Midbrain (tissue), 1 donor: ENCODE measurements at regions not wholly inside any gene's neighbourhood (a gene's known extent, or its start where the extent isn't known, plus 50 kb on each side); places are given as distances from the start of the nearest gene placed in this dataset.
"Not testable (repeated sequence)": the region's sequence is repeated elsewhere in the genome, so short reads cannot be mapped to it uniquely, and the experiment has no call there.

Experiments used
- DNase-seq: peaks from one replicate; lab custom pipeline; 2025; lab: John Stamatoyannopoulos, UW

DNA sequence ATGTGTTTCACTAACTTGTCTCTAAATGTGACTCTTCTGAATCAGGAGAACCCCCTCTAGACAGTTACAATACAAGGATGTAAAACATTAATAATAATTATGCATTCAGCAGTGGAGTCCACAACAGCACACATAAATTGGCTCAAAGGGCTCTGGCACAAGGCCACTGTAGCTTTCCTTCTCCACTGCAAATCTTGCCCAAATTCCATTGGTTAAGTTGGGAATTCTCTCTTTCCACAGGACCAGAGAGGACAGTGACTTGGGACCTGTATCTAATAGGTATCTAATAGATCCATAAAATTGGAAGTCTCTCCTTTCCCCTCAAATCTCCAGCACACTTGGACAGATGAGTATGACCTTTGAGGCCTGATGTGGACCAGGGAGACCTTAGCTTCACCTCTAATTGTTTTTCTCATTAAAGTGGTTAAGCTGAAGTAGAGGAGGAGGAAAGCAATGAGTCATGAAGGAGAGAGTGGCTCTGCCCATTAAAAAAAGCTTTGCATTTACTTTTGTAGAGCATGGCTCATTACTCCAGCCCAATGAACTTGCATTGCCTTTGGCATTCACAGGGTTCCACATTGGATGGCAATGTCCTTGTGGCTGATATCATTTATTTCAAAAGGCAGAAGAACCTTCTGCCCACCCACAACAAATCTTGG lies 72.3 kb upstream of the SH3RF1 start:
- DNase-seq = no peak

DNA sequence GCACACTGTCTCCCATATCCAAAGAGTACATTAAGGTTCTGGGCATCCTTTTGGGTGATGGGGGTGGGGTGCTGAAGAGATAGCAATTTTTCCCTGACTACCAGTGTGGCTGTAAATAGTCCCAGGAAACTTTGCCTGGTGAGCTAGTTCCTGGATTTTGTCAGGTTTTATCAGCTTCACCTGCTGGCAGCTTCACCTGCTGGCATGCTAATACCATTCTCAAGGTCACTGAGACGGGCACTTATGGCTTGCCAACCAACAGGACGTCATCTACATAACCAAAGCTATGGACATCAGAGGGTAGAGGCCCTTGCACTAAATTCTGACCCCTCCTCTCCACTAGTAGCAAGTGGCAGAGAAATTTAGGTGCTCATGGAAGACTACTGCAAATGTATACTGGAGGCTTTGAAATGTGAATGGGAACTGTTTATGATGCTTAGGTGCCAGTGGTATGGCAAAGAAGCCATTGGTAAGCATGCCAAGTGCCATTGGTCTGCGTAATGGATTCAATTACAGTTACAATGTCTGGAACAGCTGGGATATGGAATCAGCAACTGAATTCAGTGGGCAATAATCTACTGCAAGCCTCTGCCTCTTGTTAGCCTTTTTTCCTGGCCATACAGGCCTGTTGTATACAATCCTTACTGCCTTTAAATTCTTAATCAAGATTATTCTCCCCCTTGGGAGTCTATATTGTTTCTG lies 71.6 kb upstream of the SH3RF1 start:
- no peak for DNase-seq

GRCh38 chr4:169341490-169341889 lies 70.7 kb upstream of the SH3RF1 start:
- DNase-seq = no peak

DNA sequence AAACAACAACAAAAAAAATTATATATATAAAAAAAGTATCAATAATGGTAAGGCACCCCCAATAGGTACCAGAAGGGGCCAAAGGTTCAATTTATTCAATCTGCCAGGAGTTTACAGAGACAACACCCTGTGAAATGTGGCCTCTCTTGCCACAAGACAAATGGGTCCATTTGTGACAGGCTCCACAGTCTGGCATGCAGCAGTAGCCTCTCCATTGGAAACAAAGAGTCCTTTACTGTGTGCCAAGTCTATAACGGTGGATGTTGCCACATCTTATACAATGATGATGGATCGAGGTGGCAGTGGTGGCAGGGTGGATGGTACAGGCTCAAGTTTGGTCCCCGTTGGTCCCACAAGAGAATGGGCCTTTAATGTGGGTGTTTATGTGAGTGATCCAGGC lies 70.1 kb upstream of the SH3RF1 start:
- DNase-seq = peak; percentile 46

DNA sequence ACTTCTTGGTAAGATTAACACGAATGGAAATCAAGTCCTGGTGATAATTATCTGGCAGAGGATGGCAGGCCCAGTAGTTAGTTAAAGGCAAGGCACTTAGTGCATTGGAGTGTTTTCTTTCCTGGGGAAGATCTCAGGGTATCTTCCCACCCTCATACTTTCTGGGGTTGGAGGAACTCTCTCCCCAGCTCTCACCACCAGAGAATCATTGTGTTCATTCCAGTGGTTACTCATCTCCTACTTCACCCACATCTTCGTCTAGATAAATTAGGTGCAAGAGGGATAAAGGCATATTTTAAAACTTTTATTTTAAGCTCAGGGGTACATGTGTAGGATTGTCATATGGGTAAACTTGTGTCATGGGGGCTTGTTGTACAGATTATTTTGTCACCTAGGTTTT lies 67.5 kb upstream of the SH3RF1 start:
- DNase-seq = no peak

- DNase-seq = no peak
These were observed 66.8 kb upstream of the SH3RF1 start for GRCh38 chr4:169337510-169337909.

DNA sequence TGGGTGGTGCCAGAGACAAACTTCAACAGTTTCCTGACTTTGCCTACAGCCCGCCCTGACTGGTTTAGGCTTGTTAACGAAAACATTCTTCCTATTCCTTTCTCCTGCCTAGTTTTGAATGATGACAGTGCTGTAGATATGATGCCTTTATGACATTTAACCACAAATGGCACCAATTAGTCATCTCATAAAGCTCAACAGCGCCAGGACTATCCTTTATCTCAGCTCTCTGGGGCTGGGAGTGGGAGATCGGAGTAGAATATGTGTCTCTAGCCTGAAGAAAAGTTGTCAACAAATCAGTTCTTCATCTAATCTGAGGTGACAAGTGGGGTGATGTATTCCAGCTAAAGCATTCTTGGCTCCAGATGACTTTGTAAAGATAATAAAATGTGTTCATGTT lies 64.6 kb upstream of the SH3RF1 start:
- no peak for DNase-seq

GRCh38 chr4:169334335-169334734 lies 63.6 kb upstream of the SH3RF1 start:
- DNase-seq = no peak

DNA sequence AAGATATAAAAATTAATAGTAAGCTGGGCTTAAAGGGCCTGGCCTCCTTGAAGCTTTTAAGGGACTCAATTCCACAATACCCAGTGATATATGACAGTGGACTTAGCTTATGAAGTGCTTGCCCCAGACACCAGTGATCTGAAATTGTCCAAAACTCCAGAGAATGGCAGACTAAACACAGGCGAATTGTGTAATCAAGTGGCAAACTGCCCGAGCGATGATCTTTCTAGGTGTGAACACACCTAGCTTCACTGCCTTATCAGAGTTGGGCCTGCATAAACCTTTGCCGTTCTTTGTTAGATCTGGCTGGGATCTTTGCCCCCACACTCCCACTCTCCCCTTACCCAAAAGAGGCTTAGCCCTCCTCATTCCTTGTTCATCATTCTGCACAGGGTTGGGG lies 62.5 kb upstream of the SH3RF1 start:
- DNase-seq = no peak

- DNase-seq = no peak
These were observed 61.8 kb upstream of the SH3RF1 start for GRCh38 chr4:169332583-169332982.

DNA sequence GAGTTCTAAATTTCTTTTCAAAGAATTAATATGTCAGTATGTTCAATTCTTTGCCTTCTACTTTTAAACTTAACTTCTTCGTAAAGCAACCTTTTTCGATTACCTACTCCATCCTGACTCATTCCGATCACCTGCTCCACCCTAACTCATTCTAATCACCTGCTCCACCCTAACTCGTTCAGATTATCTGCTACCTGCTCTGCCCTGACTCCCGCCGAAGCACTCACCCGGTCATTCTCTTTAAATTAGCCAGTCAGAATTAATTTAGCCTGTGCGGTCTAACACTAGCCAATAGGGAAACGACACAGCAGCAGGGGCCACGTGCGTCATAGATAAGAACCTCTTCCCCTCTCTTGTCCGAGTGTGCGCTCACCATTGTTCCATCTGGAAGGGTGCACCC lies 60.1 kb upstream of the SH3RF1 start:
- no peak for DNase-seq

DNA sequence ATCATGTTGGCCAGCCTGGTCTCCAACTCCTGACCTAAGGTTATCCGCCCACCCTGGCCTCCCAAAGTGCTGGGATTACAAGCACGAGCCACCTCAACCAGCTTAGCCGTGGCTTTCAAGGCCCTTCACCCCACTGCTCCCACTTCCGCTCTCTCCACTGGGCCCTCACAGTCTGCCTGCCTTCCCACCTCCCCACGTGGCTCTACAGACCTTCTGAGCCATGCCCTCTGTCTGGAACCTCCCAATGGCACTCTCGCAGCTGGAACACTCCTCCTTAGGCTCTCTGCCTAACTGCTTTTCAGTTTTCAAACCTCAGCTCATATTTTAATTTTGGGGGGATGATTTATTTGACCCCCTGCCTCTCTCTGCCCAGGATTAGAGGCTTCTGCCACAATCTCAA lies 59.3 kb upstream of the SH3RF1 start:
- DNase-seq = no peak

DNA sequence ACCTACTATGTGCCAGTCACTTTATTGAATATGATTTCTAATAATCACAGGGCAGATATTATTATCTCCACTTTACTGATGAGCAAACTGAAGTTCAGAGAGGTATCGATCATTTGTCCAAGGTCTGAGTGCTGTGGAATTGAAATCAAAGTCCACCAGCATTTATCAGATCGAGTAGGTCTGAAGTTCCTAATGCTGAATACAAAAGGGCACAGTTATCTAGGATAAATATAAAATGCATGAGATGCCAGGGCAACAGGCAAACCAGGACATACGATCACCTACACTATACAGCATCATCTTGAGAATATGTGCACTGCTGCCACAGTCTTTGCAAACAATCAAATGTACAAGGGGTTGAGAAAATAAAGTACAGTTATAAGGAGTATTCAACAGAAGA lies 57.2 kb upstream of the SH3RF1 start:
- no peak for DNase-seq

DNA sequence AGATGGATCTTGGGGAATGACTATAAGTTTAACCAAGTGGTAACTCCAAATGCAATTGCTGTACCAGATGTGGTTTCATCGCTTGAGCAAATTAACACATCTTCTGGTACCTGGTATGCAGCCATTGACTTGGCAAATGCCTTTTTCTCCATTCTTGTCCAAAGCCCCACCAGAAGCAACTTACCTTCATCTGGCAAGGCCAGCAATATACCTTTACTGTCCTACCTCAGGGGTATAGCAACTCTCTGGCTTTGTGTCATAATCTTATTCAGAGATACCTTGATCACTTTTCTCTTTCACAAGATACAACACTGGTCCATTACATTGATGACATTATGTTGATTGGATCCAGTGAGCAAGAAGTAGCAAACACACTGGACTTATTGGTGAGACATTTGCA lies 53.2 kb upstream of the SH3RF1 start:
- not testable (repeated sequence) for DNase-seq

DNA sequence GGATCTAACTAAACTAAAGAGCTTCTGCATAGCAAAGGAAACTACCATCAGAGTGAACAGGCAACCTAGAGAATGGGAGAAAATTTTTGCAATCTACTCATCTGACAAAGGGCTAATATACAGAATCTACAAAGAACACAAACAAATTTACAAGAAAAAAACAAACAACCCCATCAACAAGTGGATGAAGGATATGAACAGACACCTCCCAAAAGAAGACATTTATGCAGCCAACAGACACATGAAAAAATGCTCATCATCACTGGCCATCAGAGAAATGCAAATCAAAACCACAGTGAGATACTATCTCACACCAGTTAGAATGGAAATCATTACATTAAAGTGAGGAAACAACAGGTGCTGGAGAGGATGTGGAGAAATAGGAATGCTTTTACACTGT lies 52.1 kb upstream of the SH3RF1 start:
- not testable (repeated sequence) for DNase-seq
